SK-N-SH (cell line): ENCODE measurements at regions not wholly inside any gene's neighbourhood (a gene's known extent, or its start where the extent isn't known, plus 50 kb on each side); places are given as distances from the start of the nearest gene placed in this dataset.

Experiments used
- CTCF ChIA-PET: fragments of 300-600, 350-600 bp; formaldehyde crosslinking; extraction: SDS; loops from one replicate; lab custom pipeline; 2021; lab: Yijun Ruan, JAX
- POLR2A ChIA-PET: fragments of 350-600 bp; sonication (Branson Sonifier 250); formaldehyde crosslinking; extraction: SDS; loops from one replicate; lab custom pipeline; 2020; ENCODE audit warnings: antibody characterized with exemption, inconsistent platforms; lab: Yijun Ruan, JAX
- DNase-seq: peaks from one replicate; pipeline ENCODE4 v3.0.0; 2012
- H2AFZ ChIP-seq: fragments of 200-600 bp; sonication (generic); 2 replicates; pipeline ENCODE4 v1.8.1; 2016; ENCODE audit warnings: antibody characterized with exemption, mild to moderate bottlenecking, low read depth
- H3F3A ChIP-seq: fragments of 200-600 bp; sonication (generic); replicated peaks from 2 replicates; pipeline ENCODE3; 2016; ENCODE audit warnings: antibody characterized with exemption, mild to moderate bottlenecking; ENCODE audit not compliant: insufficient read depth
- H3K27ac ChIP-seq, 2 experiments: fragments of 200-500 bp in 1 of 2; fragments of 200-600 bp in 1 of 2; sonication (Bioruptor generic) in 1 of 2; sonication (generic), shearing (Covaris generic) in 1 of 2; 2 replicates each; pipeline versions ENCODE4 v1.5.1 to v1.6.1; 2014 to 2016; ENCODE audit warnings: low read depth in 2 of 2, inconsistent platforms in 1 of 2, low read length in 1 of 2, mild to moderate bottlenecking in 1 of 2, mixed read lengths in 1 of 2
- H3K27me3 ChIP-seq: fragments of 200-600 bp; sonication (generic), shearing (Covaris generic); 2 replicates; pipeline ENCODE4 v1.6.1; 2016; ENCODE audit warnings: mixed run types; ENCODE audit not compliant: insufficient read depth
- H3K36me3 ChIP-seq, 2 experiments: fragments of 200-500 bp in 1 of 2; fragments of 200-600 bp in 1 of 2; sonication (Bioruptor generic) in 1 of 2; sonication (generic) in 1 of 2; replicated peaks in 1 of 2; 2 replicates each; pipeline versions ENCODE3 to v1.5.1; 2014 to 2016; ENCODE audit warnings: low read length in 1 of 2, mild to moderate bottlenecking in 1 of 2; ENCODE audit not compliant: insufficient read depth in 2 of 2, control insufficient read depth in 1 of 2
- H3K4me1 ChIP-seq, 2 experiments: fragments of 200-500 bp in 1 of 2; fragments of 200-600 bp in 1 of 2; sonication (Bioruptor generic) in 1 of 2; sonication (generic), shearing (Covaris generic) in 1 of 2; 2 replicates each; pipeline versions ENCODE4 v1.5.1 to v1.6.1; 2014 to 2016; ENCODE audit warnings: low read depth in 1 of 2, low read length in 1 of 2, mixed run types in 1 of 2; ENCODE audit not compliant: insufficient read depth in 2 of 2, control insufficient read depth in 1 of 2
- H3K4me2 ChIP-seq: fragments of 200-600 bp; sonication (generic), shearing (Covaris generic); 2 replicates; pipeline ENCODE4 v1.6.1; 2017; ENCODE audit warnings: mixed run types
- H3K4me3 ChIP-seq, 2 experiments: fragments of 200-500 bp in 1 of 2; fragments of 200-600 bp in 1 of 2; sonication (Bioruptor generic) in 1 of 2; sonication (generic), shearing (Covaris generic) in 1 of 2; 2 replicates each; pipeline versions ENCODE4 v1.5.1 to v1.8.1; 2014 to 2016; ENCODE audit warnings: low read depth in 2 of 2, inconsistent platforms in 1 of 2, low read length in 1 of 2, mild to moderate bottlenecking in 1 of 2, mixed read lengths in 1 of 2, moderate library complexity in 1 of 2
- H3K79me2 ChIP-seq: fragments of 200-600 bp; sonication (generic); 2 replicates; pipeline ENCODE4 v1.8.1; 2017; ENCODE audit warnings: mild to moderate bottlenecking; ENCODE audit not compliant: insufficient read depth
- H3K9ac ChIP-seq: fragments of 200-600 bp; sonication (generic); 2 replicates; pipeline ENCODE4 v1.6.1; 2017; ENCODE audit warnings: mixed run types
- H3K9me2 ChIP-seq: fragments of 200-600 bp; sonication (generic); 2 replicates; pipeline ENCODE4 v1.6.1; 2017; ENCODE audit warnings: mixed run types
- H3K9me3 ChIP-seq: fragments of 200-600 bp; sonication (generic); 2 replicates; pipeline ENCODE4 v1.6.1; 2017; ENCODE audit warnings: mixed run types, mild to moderate bottlenecking, moderate library complexity
- H4K20me1 ChIP-seq: fragments of 200-600 bp; sonication (generic); 2 replicates; pipeline ENCODE4 v1.6.1; 2017; ENCODE audit warnings: mild to moderate bottlenecking, mixed run types; ENCODE audit not compliant: insufficient read depth
- ELF1 ChIP-seq: IDR thresholded peaks from 2 replicates; pipeline ENCODE4 v1.4.0; 2012
- JUND ChIP-seq: IDR thresholded peaks from 2 replicates; pipeline ENCODE4 v1.4.0; 2012
- MXI1 ChIP-seq: IDR thresholded peaks from 2 replicates; pipeline ENCODE4 v1.6.1; 2012; ENCODE audit warnings: mild to moderate bottlenecking, low read depth, low read length, improper control_type of control experiment
- NFIC ChIP-seq: IDR thresholded peaks from 2 replicates; pipeline ENCODE4 v1.4.0; 2012; ENCODE audit warnings: borderline replicate concordance
- RFX5 ChIP-seq: IDR thresholded peaks from 2 replicates; pipeline ENCODE4 v1.6.1; 2012; ENCODE audit warnings: mild to moderate bottlenecking, improper control_type of control experiment, low read length
- SMC3 ChIP-seq: IDR thresholded peaks from 2 replicates; pipeline ENCODE4 v1.6.1; 2012; ENCODE audit warnings: low read depth, low read length, improper control_type of control experiment
- TEAD4 ChIP-seq: IDR thresholded peaks from 2 replicates; pipeline ENCODE4 v1.4.0; 2012; ENCODE audit warnings: mild to moderate bottlenecking, borderline replicate concordance; ENCODE audit not compliant: insufficient read depth
- WGBS: methylation state at CpG from one replicate; pipeline ENCODE4 v1.1.6; 2017; ENCODE audit warnings: low lambda C conversion rate; 5-methylcytosine and 5-hydroxymethylcytosine counted together
- TF ChIP-seq, protein P1 (sequence below): fragments of 200-600 bp; sonication (generic); IDR thresholded peaks from 2 replicates; pipeline ENCODE4 v1.6.1; 2017; ENCODE audit warnings: antibody characterized with exemption, mild to moderate bottlenecking, moderate library complexity
- TF ChIP-seq, protein P2 (sequence below): fragments of 150-350 bp; IDR thresholded peaks from 2 replicates; pipeline ENCODE4 v1.6.1; 2016; ENCODE audit warnings: mild to moderate bottlenecking, low read depth, low read length

DNA sequence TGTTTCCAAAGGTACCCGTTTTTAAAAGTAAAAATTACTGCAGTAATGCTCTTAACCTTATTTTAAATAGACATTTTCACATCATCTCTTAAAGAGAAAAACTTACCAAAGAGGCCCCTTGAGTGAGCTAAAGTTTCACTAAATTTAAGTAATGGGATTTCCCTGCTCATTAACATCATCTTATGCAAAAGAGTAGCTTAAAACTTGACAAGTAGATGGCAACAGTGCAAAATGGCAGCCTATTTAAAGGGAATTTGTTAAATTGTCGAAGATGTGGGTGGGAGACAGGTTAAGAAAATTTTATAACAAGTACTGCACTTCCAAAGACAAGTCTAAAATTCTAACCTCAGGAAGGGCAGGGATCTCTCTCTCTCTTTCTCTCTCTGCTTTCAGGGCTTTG is 271.7 kb upstream of the LDB2 start:
- CTCF ChIA-PET = interaction anchor here (1.4 kb wide), 1 partner anchor 154 kb away, joined by 4 read pairs; no protein-coding TSS in a partner anchor
- 74% methylated on average over 2 of the region's 2 CpGs for WGBS
- Histone ChIP-seq H3K36me3 (no peaks in the 10 kb centered on the region), H3K4me2 (no peak overlapping the region), H3K27ac (no peak overlapping the region), H3K9me3 (no peaks in the 10 kb centered on the region), H4K20me1 (no peaks in the 10 kb centered on the region), H3F3A (peaks cover 12% of the 10 kb centered on the region), H3K4me3 (no peak overlapping the region), H3K4me1 (peaks cover 0 to 31% of the 10 kb centered on the region in 2 experiments; a peak in 2 of 4 replicates), H3K79me2 (no peaks in the 10 kb centered on the region), H3K9me2 (no peaks in the 10 kb centered on the region), H3K27me3 (no peaks in the 10 kb centered on the region), H3K9ac (no peak overlapping the region)
- no peak for TF ChIP-seq TEAD4
- TF ChIP-seq, protein P1, sequence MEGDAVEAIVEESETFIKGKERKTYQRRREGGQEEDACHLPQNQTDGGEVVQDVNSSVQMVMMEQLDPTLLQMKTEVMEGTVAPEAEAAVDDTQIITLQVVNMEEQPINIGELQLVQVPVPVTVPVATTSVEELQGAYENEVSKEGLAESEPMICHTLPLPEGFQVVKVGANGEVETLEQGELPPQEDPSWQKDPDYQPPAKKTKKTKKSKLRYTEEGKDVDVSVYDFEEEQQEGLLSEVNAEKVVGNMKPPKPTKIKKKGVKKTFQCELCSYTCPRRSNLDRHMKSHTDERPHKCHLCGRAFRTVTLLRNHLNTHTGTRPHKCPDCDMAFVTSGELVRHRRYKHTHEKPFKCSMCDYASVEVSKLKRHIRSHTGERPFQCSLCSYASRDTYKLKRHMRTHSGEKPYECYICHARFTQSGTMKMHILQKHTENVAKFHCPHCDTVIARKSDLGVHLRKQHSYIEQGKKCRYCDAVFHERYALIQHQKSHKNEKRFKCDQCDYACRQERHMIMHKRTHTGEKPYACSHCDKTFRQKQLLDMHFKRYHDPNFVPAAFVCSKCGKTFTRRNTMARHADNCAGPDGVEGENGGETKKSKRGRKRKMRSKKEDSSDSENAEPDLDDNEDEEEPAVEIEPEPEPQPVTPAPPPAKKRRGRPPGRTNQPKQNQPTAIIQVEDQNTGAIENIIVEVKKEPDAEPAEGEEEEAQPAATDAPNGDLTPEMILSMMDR = no peak
- TF ChIP-seq, all 33 proteins: peak for 0
- POLR2A ChIA-PET = no interaction called here
- H2AFZ ChIP-seq = no peak overlapping the region; the same call in 1 of the 2 replicates
- no peak for DNase-seq

DNA sequence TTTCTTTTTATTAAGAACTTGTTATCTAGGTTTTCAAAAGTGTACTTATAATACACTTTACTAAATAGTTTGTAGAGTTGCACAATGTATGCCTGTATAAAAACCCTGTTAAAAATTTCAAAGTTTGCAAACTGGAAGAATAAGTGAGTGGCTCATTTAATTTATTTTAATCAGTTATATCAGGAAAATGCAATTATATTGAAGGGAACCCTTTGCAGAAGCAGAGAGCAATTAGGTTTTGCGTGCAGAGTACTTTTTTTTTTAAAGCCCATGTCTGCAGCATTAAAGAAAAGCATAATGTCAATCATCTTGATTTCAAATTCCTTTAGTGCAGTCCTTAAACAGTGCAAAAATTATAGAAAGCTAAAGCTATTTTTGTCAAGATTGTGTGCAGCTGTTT is 271.3 kb upstream of the LDB2 start:
- TF ChIP-seq, protein P2, sequence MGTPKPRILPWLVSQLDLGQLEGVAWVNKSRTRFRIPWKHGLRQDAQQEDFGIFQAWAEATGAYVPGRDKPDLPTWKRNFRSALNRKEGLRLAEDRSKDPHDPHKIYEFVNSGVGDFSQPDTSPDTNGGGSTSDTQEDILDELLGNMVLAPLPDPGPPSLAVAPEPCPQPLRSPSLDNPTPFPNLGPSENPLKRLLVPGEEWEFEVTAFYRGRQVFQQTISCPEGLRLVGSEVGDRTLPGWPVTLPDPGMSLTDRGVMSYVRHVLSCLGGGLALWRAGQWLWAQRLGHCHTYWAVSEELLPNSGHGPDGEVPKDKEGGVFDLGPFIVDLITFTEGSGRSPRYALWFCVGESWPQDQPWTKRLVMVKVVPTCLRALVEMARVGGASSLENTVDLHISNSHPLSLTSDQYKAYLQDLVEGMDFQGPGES = no peak
- TF ChIP-seq NFIC (no peak), JUND (no peak), RFX5 (no peak), SMC3 (no peak), MXI1 (no peak), ELF1 (no peak)
- TF ChIP-seq, protein P1 = no peak
- CTCF ChIA-PET = interaction anchor here (0.7 to 1.4 kb wide), 3 partner anchors 8 to 154 kb away, joined by 3 to 4 read pairs (median 3); no protein-coding TSS in a partner anchor
- no peak overlapping the region for H3K9ac ChIP-seq

More for the DNA sequence above, 271.3 kb upstream of the LDB2 start:
- peaks cover 16% of the 10 kb centered on the region for H3F3A ChIP-seq
- DNase-seq = no peak
- H3K27ac ChIP-seq = peak overlapping the region in 1 of 2 experiments; percentile 83; a peak in 1 of 4 replicates
- POLR2A ChIA-PET = no interaction called here
- H3K4me3 ChIP-seq = no peak overlapping the region
- H2AFZ ChIP-seq = peak overlapping the region; percentile 78; the same call in 1 of the 2 replicates
- H3K9me3 ChIP-seq = no peaks in the 10 kb centered on the region
- peaks cover 0 to 31% of the 10 kb centered on the region in 2 experiments; a peak in 2 of 4 replicates for H3K4me1 ChIP-seq
- no peak overlapping the region for H3K4me2 ChIP-seq
- no peaks in the 10 kb centered on the region for H3K27me3 ChIP-seq
- no peaks in the 10 kb centered on the region for H4K20me1 ChIP-seq
- no peaks in the 10 kb centered on the region for H3K79me2 ChIP-seq
- whole genome bisulfite sequencing = 38% methylated on average over 1 of the region's 1 CpG
- no peaks in the 10 kb centered on the region for H3K9me2 ChIP-seq
- no peaks in the 10 kb centered on the region for H3K36me3 ChIP-seq
